ENCODE measurements at regions not wholly inside any gene's neighbourhood (a gene's known extent, or its start where the extent isn't known, plus 50 kb on each side); places are given as distances from the start of the nearest gene placed in this dataset.

- no peaks in the 10 kb centered on the region for H3K79me1 ChIP-seq (ENCODE audit: low read depth, low read length)
- H3K27me3 ChIP-seq (replicated peaks in 1 of 4; ENCODE audit: control insufficient read depth in 3 of 4, extremely low read depth in 1 of 4, insufficient read depth in 3 of 4, low read length in 3 of 4): no peaks in the 10 kb centered on the region
- no peaks in the 10 kb centered on the region for H3K4me1 ChIP-seq (replicated peaks in 1 of 4; ENCODE audit: control insufficient read depth in 3 of 4, insufficient read depth in 4 of 4, low read length in 3 of 4)
- H4K5ac ChIP-seq (ENCODE audit: insufficient read length, low read depth, low read length): no peak overlapping the region
- H4K20me1 ChIP-seq (replicated peaks in 1 of 2; ENCODE audit: control insufficient read depth in 1 of 2, insufficient read depth in 2 of 2, low read length in 2 of 2): no peaks in the 10 kb centered on the region
- no peak overlapping the region for H4K8ac ChIP-seq (ENCODE audit: extremely low read depth, insufficient read depth, low read length)
- H4K91ac ChIP-seq (replicated peaks; ENCODE audit: insufficient read length, low read length): no peak overlapping the region
- H3K27ac ChIP-seq (ENCODE audit: low read depth, low read length): no peak overlapping the region
- H2BK20ac ChIP-seq (ENCODE audit: low read length): no peak overlapping the region
- DNase-seq (ENCODE audit: low read depth in 1 of 2, low spot score in 2 of 2) (no peak), FAIRE-seq (no peak)
- POLR2A ChIA-PET (ENCODE audit: partially characterized antibody): no interaction called here
- no peak overlapping the region for H3K4ac ChIP-seq (replicated peaks; ENCODE audit: insufficient read length, low read depth, low read length)
- H2BK120ac ChIP-seq (replicated peaks; ENCODE audit: low read depth, low read length): no peak overlapping the region
- H3K36me3 ChIP-seq (ENCODE audit: control insufficient read depth in 2 of 4, insufficient read depth in 4 of 4, low read length in 3 of 4): no peaks in the 10 kb centered on the region
- no peak overlapping the region for H3K56ac ChIP-seq (replicated peaks; ENCODE audit: insufficient read length, low read depth, low read length)
- TF ChIP-seq SIN3A (conservative IDR thresholded peaks at IDR 0.05 in 1 of 2, IDR thresholded peaks at IDR 0.05 in 1 of 2; ENCODE audit: low read depth in 1 of 2, low read length in 2 of 2) (no peak), SRF (IDR thresholded peaks at IDR 0.05; ENCODE audit: low read depth, low read length) (no peak), ASH2L (IDR thresholded peaks at IDR 0.05; ENCODE audit: low read length) (no peak), KDM4A (IDR thresholded peaks at IDR 0.05; ENCODE audit: low read depth, low read length, severe bottlenecking) (no peak), KDM1A (IDR thresholded peaks at IDR 0.05; ENCODE audit: borderline replicate concordance, low read length) (no peak), JUN (IDR thresholded peaks at IDR 0.05; ENCODE audit: low read depth, low read length) (no peak), RXRA (IDR thresholded peaks at IDR 0.05; ENCODE audit: insufficient read depth, low read depth, low read length) (no peak), MAX (IDR thresholded peaks at IDR 0.05) (no peak), TEAD4 (IDR thresholded peaks at IDR 0.05; ENCODE audit: low read depth, low read length) (no peak), CREB1 (IDR thresholded peaks at IDR 0.05) (no peak), TAF1 (IDR thresholded peaks at IDR 0.05; ENCODE audit: low read depth, low read length) (no peak), BRCA1 (IDR thresholded peaks at IDR 0.05; ENCODE audit: low read depth, low read length) (no peak), TAF7 (optimal IDR thresholded peaks at IDR 0.05; ENCODE audit: borderline replicate concordance, low read depth, low read length) (no peak)
- TF ChIP-seq, protein P1, sequence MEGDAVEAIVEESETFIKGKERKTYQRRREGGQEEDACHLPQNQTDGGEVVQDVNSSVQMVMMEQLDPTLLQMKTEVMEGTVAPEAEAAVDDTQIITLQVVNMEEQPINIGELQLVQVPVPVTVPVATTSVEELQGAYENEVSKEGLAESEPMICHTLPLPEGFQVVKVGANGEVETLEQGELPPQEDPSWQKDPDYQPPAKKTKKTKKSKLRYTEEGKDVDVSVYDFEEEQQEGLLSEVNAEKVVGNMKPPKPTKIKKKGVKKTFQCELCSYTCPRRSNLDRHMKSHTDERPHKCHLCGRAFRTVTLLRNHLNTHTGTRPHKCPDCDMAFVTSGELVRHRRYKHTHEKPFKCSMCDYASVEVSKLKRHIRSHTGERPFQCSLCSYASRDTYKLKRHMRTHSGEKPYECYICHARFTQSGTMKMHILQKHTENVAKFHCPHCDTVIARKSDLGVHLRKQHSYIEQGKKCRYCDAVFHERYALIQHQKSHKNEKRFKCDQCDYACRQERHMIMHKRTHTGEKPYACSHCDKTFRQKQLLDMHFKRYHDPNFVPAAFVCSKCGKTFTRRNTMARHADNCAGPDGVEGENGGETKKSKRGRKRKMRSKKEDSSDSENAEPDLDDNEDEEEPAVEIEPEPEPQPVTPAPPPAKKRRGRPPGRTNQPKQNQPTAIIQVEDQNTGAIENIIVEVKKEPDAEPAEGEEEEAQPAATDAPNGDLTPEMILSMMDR (IDR thresholded peaks at IDR 0.05; ENCODE audit: control extremely low read depth in 1 of 3, insufficient read depth in 1 of 3, low read depth in 1 of 3, low read length in 3 of 3): no peak
- H3K23ac ChIP-seq (ENCODE audit: insufficient read length): no peak overlapping the region
- no peak overlapping the region for H2BK15ac ChIP-seq (ENCODE audit: low read length)
- no peaks in the 10 kb centered on the region for H3K9me3 ChIP-seq (ENCODE audit: insufficient read depth in 2 of 2, low read depth in 1 of 2, low read length in 1 of 2)
- H2BK12ac ChIP-seq (ENCODE audit: low read depth, low read length): no peak overlapping the region
- no peak overlapping the region for H3K14ac ChIP-seq (ENCODE audit: insufficient read length)
- no peak overlapping the region for H2AFZ ChIP-seq (ENCODE audit: low read length)
- H3K18ac ChIP-seq (ENCODE audit: extremely low read depth, low read length): no peak overlapping the region
- no peak overlapping the region for H2AK5ac ChIP-seq (ENCODE audit: low read depth, low read length)
- no peaks in the 10 kb centered on the region for H3K23me2 ChIP-seq (ENCODE audit: low read depth, low read length)
- no peaks in the 10 kb centered on the region for H3K79me2 ChIP-seq (ENCODE audit: control insufficient read depth in 1 of 2, insufficient read depth in 2 of 2, low read length in 2 of 2)
- H3K9ac ChIP-seq (replicated peaks in 1 of 4; ENCODE audit: extremely low read depth in 1 of 4, low read depth in 3 of 4, low read length in 3 of 4): no peak overlapping the region
- no peak overlapping the region for H3K4me2 ChIP-seq (ENCODE audit: insufficient read depth in 1 of 2, low read depth in 2 of 2, low read length in 2 of 2)
- no peak overlapping the region for H2BK5ac ChIP-seq (ENCODE audit: low read depth, low read length)
- CTCF ChIA-PET (ENCODE audit: partially characterized antibody): no interaction called here
- H3K4me3 ChIP-seq (ENCODE audit: extremely low read depth in 1 of 4, insufficient read depth in 2 of 4, low read depth in 3 of 4, low read length in 4 of 4): no peak overlapping the region
Measured at GRCh38 chr18:52156166-52156565, 183.8 kb upstream of the DCC start.
